ENCODE measurements at regions not wholly inside any gene's neighbourhood (a gene's known extent, or its start where the extent isn't known, plus 50 kb on each side); places are given as distances from the start of the nearest gene placed in this dataset.

DNA sequence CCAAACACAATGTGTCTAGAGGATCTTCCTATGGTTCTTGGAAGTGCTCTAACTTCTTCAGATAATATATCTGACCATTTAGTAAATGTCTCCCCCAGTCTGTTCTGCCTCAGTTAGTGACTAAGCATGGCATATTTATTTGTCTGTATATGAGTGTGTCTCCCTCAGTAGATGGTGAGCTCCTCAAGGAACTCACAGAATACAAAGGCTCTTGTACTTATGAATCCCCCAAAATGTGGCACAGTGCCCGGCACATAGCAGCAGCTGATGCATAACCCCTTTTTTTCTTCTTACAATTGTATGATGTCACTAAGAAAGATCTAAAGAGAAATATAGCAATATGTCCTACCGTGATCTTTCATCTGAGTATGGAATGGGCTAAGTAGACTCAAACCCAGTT lies 264.7 kb upstream of the PRICKLE1 start (continued):
- no peak for TF ChIP-seq HNF4A (conservative IDR thresholded peaks at IDR 0.05)
- no peak for TF ChIP-seq HNF4G (IDR thresholded peaks at IDR 0.05)
- TF ChIP-seq RXRA (IDR thresholded peaks at IDR 0.05): no peak
- TF ChIP-seq, protein P1, sequence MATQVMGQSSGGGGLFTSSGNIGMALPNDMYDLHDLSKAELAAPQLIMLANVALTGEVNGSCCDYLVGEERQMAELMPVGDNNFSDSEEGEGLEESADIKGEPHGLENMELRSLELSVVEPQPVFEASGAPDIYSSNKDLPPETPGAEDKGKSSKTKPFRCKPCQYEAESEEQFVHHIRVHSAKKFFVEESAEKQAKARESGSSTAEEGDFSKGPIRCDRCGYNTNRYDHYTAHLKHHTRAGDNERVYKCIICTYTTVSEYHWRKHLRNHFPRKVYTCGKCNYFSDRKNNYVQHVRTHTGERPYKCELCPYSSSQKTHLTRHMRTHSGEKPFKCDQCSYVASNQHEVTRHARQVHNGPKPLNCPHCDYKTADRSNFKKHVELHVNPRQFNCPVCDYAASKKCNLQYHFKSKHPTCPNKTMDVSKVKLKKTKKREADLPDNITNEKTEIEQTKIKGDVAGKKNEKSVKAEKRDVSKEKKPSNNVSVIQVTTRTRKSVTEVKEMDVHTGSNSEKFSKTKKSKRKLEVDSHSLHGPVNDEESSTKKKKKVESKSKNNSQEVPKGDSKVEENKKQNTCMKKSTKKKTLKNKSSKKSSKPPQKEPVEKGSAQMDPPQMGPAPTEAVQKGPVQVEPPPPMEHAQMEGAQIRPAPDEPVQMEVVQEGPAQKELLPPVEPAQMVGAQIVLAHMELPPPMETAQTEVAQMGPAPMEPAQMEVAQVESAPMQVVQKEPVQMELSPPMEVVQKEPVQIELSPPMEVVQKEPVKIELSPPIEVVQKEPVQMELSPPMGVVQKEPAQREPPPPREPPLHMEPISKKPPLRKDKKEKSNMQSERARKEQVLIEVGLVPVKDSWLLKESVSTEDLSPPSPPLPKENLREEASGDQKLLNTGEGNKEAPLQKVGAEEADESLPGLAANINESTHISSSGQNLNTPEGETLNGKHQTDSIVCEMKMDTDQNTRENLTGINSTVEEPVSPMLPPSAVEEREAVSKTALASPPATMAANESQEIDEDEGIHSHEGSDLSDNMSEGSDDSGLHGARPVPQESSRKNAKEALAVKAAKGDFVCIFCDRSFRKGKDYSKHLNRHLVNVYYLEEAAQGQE (IDR thresholded peaks at IDR 0.05): no peak
- no peak for TF ChIP-seq EGR1 (IDR thresholded peaks at IDR 0.05; ENCODE audit: low read depth in 2 of 2)
- no peak for TF ChIP-seq TAF1 (conservative IDR thresholded peaks at IDR 0.05)

DNA sequence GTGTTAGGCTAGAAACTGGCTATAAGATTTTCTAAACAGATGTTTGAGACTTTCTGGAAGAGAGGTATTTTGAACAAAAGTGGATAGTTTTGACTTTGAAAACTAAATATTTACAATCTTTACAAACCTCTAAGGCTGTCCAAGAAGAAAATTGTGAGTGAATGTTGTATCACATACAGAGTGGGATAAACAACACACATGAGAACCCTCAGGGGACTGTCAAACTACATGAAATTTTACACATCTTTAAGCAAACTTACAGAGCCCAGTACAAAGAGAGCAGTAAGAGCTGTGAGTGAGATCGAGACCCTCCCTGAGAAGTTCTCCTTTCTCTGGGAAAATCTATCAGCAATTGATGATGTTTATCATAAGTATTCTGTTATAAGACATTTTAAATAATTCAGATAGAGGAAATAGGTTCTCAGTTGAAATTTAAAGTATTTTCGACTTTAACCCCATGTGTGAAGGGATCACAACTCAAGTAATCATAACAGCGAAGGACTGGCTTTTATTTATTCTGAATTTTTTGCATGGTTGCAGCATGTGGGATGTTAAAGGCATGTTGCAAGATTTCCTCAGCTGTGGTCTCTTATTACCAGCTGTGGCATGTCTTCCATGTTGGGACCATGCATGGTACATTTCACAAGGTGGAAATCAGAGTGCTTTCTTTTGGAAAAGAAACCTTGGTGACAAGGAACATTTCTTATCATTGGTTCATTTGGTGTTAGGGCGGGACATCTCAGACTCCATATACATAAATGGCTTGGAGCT lies 264.0 kb upstream of the PRICKLE1 start:
- 66% methylated on average over 4 of the region's 4 CpGs for WGBS
- Histone ChIP-seq H3K27me3 (ENCODE audit: control insufficient read depth in 4 of 4, insufficient read depth in 4 of 4, low read length in 3 of 4) (no peaks in the 10 kb centered on the region), H3K4me3 (ENCODE audit: low read depth in 1 of 3, low read length in 3 of 3) (no peak overlapping the region), H3K4me1 (ENCODE audit: control insufficient read depth in 4 of 4, insufficient read depth in 4 of 4, low read length in 3 of 4) (no peaks in the 10 kb centered on the region), H3K9me3 (ENCODE audit: control insufficient read depth in 4 of 4, low read length in 3 of 4) (no peaks in the 10 kb centered on the region), H3K9ac (ENCODE audit: low read depth in 1 of 2, low read length in 2 of 2) (no peak overlapping the region), H3K27ac (ENCODE audit: low read depth in 1 of 2, low read length in 2 of 2) (no peak overlapping the region), H3K36me3 (ENCODE audit: control insufficient read depth in 4 of 4, insufficient read depth in 3 of 4, low read depth in 1 of 4, low read length in 3 of 4) (no peaks in the 10 kb centered on the region)
- TF ChIP-seq, protein P1 (IDR thresholded peaks at IDR 0.05): no peak
- TF ChIP-seq FOXA2 (IDR thresholded peaks at IDR 0.05) (no peak), RAD21 (IDR thresholded peaks at IDR 0.05) (no peak), FOXA1 (IDR thresholded peaks at IDR 0.05) (no peak), SP1 (IDR thresholded peaks at IDR 0.05) (no peak), GABPA (IDR thresholded peaks at IDR 0.05 in 1 of 2, conservative IDR thresholded peaks at IDR 0.05 in 1 of 2) (no peak), YY1 (IDR thresholded peaks at IDR 0.05) (no peak), EGR1 (IDR thresholded peaks at IDR 0.05; ENCODE audit: low read depth in 2 of 2) (no peak)
- TF ChIP-seq, protein P2, sequence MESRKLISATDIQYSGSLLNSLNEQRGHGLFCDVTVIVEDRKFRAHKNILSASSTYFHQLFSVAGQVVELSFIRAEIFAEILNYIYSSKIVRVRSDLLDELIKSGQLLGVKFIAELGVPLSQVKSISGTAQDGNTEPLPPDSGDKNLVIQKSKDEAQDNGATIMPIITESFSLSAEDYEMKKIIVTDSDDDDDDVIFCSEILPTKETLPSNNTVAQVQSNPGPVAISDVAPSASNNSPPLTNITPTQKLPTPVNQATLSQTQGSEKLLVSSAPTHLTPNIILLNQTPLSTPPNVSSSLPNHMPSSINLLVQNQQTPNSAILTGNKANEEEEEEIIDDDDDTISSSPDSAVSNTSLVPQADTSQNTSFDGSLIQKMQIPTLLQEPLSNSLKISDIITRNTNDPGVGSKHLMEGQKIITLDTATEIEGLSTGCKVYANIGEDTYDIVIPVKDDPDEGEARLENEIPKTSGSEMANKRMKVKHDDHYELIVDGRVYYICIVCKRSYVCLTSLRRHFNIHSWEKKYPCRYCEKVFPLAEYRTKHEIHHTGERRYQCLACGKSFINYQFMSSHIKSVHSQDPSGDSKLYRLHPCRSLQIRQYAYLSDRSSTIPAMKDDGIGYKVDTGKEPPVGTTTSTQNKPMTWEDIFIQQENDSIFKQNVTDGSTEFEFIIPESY (IDR thresholded peaks at IDR 0.05): no peak
- TF ChIP-seq, protein P3, sequence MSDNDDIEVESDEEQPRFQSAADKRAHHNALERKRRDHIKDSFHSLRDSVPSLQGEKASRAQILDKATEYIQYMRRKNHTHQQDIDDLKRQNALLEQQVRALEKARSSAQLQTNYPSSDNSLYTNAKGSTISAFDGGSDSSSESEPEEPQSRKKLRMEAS (IDR thresholded peaks at IDR 0.05): no peak
- TF ChIP-seq, protein P4, sequence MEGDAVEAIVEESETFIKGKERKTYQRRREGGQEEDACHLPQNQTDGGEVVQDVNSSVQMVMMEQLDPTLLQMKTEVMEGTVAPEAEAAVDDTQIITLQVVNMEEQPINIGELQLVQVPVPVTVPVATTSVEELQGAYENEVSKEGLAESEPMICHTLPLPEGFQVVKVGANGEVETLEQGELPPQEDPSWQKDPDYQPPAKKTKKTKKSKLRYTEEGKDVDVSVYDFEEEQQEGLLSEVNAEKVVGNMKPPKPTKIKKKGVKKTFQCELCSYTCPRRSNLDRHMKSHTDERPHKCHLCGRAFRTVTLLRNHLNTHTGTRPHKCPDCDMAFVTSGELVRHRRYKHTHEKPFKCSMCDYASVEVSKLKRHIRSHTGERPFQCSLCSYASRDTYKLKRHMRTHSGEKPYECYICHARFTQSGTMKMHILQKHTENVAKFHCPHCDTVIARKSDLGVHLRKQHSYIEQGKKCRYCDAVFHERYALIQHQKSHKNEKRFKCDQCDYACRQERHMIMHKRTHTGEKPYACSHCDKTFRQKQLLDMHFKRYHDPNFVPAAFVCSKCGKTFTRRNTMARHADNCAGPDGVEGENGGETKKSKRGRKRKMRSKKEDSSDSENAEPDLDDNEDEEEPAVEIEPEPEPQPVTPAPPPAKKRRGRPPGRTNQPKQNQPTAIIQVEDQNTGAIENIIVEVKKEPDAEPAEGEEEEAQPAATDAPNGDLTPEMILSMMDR (IDR thresholded peaks at IDR 0.05; ENCODE audit: low read depth, low read length, missing input control): no peak
- TF ChIP-seq, protein P5, sequence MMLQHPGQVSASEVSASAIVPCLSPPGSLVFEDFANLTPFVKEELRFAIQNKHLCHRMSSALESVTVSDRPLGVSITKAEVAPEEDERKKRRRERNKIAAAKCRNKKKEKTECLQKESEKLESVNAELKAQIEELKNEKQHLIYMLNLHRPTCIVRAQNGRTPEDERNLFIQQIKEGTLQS (IDR thresholded peaks at IDR 0.05): no peak
- no peak for DNase-seq (ENCODE audit: low spot score)

Measured in liver (tissue), 8 donors.